ENCODE measurements at regions not wholly inside any gene's neighbourhood (a gene's known extent, or its start where the extent isn't known, plus 50 kb on each side); places are given as distances from the start of the nearest gene placed in this dataset.

GRCh38 chr12:19627719-19628118, 188.4 kb downstream of the AEBP2 start:
- FAIRE-seq: no peak

DNA sequence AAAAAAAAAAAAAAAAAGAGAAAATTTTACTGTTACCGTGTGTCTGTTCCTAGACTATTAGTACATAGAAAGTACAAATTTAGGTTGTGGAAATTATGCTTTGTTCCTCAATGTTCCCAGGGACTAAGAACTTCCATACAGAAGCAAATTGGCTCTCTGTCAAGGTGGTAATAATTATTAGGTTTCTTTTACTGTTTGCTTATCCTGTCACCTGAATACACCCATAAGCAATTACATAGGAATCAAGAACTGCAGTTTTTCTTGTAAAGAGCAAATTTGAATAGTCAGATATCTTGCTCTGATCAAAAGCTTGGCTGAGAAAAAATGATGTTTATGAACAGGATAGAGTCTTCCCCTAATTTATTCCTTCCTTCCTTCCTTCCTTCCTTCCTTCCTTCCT, 191.2 kb downstream of the AEBP2 start:
- no peak for FAIRE-seq

DNA sequence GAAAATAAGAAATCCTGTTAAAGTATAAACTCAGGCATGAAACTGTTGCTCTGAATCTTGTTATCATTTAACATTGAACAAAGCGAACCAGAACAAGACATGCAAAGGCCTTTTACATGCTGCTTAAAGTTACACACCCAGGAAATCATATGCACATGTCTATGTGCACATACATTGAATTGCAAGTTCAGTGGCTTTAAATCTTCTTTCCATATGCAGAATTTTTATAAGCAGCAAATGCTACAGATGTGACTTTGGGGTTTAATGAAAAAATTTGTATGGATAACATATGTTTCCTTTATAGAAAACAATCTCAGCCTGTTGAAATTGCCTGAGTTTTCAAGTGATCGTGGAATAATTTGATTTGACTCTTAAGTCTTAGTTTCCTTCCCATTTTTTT, 193.9 kb downstream of the AEBP2 start:
- no peak for FAIRE-seq

- FAIRE-seq: no peak
These were observed 194.3 kb downstream of the AEBP2 start for GRCh38 chr12:19633641-19634040.

DNA sequence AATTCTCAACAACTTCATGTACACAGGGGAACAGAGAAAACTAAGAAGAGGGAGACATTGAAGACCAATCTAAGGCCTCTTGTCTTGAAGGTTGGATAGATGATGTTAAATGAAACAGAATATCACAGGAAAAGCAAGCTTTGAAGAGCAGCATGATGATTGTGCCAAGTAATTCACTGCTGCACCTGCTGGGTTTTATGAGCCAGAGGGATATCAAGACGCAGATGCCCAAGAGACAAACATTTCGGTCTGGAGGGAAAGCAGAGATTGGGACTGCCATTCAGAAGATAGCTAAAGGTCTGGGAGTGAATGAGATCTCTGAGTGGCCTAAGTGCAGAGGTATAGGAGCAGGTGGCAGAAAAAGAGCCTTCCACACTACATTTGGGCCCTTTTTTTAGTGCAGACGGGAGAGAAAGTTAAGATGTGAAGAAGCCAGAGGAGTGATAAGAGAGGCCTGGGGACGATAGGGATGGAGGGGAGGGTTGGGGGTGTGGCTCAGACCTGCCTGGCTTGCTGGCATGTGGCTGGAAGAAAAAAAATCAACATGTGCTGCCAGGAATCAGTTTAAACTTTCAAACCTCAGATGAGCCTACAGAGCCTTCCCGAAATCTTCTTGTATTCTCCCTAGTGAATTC, 200.6 kb downstream of the AEBP2 start:
- no peak for FAIRE-seq

DNA sequence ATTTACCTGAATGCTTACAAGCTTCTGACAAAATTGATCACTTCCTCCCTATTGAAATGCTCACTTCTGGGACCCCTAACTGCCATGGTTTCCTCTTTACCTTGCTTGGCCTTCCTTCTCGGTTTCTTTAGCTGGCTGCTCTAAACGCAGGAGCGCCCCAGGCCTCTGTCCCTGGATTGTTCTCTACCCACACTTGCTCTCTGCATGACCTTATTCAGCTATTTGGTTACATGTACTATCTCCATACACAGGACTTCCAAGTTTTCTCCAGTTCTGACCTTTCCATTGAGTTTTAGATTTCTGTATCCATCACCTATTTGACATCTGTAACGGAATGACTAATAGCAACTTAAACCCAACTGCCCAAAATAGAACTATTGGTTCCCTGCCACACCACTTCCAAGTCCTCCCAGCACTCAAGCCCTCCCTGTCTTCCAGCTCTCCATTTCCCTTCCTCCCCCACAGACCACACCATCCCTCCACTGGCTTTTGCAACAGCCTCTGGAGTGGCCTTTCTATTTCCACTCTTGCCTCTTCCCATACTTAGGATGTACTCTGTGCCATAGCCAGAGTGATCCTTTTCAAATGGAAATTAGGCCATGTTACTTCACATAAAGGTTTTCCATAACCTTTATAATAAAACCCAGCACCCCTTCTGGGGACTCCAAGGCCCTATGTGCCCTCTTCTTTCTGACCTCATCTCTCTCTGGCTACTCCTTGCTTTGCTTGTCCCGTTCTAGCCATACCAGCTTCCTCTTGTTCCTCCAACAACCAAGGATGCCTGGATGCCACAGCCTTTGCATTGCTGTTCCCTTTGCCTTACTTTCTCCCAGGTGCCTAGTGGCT, 202.2 kb downstream of the AEBP2 start:
- no peak for FAIRE-seq

DNA sequence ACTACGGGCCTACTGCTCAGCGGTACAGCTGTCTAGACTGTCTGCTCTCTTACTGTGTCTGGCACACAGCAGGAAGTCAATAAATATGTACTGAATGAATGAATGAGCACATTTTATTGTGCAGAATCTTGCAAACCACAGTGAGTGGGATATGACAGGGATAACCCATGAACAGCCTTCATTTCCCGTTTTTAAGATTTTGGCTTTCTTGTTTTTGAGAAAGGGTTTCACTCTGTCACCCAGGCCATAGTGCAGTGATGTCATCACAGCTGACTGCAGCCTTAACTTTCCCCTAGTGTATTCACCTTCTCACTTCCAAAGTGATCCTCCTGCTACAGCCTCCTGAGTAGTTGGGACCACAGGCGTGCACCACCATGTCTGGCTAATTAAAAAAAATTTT, 203.1 kb downstream of the AEBP2 start:
- no peak for FAIRE-seq

DNA sequence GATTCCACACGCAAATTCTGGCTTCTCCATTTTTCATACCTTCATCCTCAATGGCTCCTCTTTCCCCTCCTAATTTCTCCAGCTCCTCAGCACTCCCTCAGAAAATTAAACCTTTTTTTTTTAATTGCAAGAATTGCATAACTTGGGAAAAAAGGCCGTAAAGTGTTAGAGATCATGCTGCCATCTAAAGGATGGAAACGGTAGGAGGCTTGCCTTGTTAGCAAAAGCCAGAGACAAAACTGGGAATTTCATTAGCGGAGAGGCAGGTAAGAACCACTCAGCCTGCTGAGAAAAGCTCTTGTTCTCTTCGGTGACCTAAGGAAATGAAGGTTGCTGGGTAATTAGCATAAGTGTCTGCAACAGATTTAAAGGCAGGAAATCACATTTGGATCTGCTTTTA, 204.3 kb downstream of the AEBP2 start:
- no peak for FAIRE-seq

GRCh38 chr12:19644571-19644970, 205.3 kb downstream of the AEBP2 start:
- no peak for FAIRE-seq

DNA sequence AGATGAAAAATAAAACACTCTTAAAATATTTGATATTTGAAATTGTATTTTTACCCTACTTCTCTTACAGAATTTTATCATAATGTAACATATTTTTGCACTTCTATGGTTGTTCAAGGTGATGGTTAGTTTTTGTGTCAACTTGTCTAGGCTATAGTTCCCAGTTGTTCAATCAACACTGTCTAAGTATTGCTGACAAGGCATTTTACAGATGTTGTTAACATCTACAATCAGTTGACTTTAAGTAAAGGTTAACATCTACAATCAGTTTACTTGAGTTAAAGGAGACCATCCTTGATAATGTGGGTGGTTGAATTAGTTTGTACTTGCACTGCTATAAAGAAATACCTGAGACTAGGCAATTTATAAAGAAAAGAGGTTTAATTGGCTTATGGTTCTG, 206.5 kb downstream of the AEBP2 start:
- no peak for FAIRE-seq

DNA sequence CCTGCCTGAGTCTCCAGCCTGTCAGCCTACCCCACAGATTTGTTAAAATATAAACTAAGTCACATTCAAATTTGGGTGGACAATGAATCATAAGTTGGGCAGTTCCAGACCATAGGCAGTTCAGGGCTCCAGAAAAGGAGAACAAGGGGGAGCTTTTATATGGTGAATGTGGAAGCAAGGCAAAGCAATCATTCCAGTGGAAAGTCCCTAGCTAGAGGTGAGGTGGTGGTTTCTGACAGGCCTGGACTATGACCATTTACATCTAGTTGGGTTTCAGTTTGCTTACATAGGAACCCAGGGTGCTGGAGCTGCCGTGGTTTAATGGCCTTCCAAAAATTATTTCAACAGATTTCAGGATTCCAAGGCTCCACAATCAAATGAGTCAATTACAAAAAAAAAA, 207.3 kb downstream of the AEBP2 start:
- no peak for FAIRE-seq

DNA sequence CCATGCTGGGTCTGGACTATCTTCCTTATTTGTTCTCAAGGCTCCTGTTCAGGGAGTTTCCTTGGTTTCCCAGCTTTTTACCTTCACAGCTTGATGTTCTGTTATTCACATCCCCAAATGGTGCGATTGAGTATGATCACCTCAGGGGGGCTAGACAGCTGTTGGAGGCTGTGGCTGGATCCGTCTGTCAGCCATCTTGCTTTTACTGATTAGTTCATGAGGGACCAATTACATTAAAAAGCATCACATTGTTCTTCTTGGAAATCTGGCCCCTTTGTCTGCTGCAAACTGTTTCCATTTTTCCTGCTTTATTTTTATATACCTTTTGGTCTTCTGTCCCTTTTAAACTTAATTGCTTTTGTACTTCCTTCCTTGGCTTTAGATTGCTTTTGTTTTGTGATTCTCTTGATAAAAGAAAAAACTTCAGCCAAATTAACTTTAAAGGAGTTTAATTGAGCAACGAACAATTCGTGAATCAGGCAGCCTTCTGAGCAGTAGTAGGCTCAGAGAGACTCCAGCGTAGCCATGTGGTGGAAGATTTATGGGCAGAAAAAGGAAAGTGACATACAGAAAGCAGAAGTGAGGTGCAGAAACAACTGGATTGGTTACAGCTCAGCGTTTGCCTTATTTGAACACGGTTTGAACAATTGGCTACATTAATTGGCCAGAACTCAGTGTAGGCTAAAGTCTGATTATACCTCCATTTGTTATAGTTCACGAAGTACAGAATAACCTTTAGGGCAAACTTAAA, 208.7 kb downstream of the AEBP2 start:
- FAIRE-seq: no peak

DNA sequence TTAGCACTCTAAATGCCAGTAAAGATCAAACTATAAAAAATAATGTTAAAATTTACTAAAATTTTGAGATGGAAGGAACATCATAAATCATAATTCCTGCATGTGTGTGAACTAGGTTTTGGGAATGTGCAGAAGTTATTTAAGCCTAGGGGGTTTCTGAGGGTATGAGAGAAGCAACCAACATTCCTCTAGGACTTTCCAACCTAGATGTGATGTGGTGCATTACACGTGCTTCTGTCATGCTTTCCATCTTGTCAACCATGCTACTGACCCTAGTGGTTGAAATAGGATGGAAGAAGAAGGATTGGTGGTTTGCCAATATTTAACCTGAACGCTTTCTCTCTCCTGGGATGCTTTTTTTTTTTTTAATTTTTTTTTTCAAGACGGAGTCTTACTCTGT, 209.3 kb downstream of the AEBP2 start:
- FAIRE-seq: no peak

- no peak for FAIRE-seq
These were observed 213.1 kb downstream of the AEBP2 start for GRCh38 chr12:19652386-19652785.

DNA sequence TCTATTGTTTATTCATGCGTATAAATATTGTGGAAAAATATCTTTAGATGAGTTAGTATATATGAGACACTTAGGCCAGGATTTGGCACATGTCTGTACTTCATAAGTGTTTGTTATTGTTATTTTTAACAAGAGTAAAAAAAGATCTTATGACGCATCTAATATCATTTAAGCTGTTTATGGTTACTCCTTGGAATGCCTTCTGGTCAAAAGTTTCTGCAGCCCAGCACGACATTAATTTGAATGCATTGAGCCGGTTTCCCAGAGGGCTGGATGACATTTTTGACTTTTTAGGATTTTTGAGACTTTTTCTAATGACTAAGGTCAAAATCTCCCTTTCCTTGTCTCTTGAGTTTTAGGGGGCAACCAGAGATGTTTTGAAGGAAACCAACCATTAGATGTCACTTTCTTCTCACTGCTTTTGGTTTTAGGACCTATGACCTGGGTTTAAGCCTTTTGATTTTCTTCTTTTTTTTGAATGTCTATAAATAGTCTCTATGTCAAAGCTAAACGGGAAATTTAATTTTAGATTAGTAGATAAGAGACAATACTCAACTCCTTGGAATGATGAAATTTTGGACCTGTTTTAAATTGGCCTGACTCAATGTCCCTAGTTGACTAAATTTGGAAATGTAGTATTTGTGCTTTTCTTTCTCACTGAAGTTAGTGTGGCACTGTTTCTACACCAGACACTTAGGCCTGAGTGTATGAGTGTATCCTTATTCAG, 215.5 kb downstream of the AEBP2 start:
- FAIRE-seq: no peak

DNA sequence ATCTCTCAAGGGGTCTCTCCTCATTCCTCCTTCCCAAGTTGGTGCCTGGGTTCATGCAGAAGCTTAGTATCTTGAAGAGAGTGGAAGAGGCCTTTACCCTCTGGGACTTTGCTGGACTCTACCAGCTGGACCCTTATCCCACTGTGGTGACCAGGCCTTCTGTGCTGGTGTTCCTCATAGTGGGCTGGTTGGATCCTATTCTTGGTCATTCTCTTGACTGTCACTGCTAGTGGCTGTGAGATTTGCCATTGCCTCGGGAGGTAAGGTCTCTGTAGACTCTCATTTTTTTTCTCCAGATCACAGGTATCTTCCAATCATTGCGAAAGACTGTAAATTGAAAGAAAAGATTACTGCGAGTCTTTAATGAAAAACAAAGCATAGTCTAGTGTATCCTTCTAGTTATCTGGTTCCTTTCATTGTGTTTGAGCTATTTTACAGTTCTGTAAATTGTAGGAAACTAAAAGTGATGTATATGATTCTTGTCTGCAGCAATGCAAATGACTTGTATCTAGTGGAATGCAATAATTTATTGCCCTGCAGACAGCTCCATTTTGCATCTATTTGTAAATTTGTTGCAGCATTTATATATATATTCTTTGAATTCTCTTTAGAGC, 217.9 kb downstream of the AEBP2 start:
- FAIRE-seq: no peak

GRCh38 chr12:19657732-19658130, 218.4 kb downstream of the AEBP2 start:
- no peak for FAIRE-seq

DNA sequence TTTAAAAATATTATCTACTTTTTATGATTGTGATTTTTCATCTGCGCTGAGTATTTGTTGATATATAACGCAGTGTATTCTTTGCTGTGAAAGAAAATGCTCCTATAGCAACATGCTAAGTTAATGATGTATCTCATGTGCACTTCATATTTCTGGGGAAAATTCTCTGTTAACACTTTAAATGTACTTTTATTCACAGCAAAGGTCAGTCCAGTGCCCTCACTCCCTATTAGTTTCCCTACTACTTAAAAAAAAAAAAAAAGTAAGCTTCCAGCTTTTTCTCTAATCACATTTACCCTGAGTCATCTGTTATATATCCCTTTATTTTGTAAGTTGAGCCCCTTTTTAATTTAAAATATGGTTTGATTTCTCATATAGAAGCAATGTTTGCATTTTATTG, 219.8 kb downstream of the AEBP2 start:
- no peak for FAIRE-seq

DNA sequence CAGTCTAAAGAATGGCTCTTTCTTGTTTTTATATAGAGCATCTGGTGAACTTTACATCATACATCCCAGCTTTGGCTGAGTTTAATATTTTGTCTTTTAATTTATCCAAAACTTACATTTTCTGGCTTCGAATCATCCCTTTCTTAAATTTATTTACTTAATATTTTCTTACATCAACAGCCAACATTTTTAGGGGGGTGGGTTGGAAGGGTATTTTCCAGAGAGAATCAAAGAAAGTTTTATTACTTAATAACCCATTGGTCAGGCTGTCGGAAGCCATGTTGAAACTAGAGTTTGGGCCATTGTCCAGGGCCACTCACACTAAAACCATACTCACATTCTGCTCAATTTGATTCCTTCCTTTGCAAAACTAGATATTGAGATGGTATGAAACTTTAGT, 220.2 kb downstream of the AEBP2 start:
- no peak for FAIRE-seq

GRCh38 chr12:19665121-19665900, 226.0 kb downstream of the AEBP2 start:
- no peak for FAIRE-seq

GRCh38 chr12:19666070-19666469, 226.8 kb downstream of the AEBP2 start:
- FAIRE-seq: no peak

DNA sequence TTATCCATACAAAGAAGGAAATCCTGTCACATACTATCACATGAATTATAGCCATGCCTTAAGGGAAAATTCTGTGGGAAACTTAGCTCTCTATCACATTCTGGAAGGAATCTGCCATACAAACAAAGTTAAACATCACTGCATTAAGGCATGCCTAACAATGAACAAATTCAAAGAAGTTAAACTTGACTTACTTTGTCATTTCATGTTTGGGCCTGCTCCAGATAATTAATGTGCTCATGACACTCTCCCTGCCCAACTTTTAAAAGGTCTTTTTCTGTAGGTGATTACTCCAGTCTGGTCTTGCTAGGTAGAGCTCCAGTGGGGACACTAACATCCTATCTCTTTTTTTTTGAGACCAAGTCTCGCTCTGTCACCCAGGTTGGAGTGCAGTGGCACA, 230.5 kb downstream of the AEBP2 start:
- FAIRE-seq: no peak

All from colon (tissue), 2 donors.